ENCODE measurements at regions not wholly inside any gene's neighbourhood (a gene's known extent, or its start where the extent isn't known, plus 50 kb on each side); places are given as distances from the start of the nearest gene placed in this dataset.

- DNase-seq, result no peak
These were observed 584.5 kb downstream of the TLE4 start for GRCh38 chr9:80156262-80156661.

- no peak for DNase-seq
These were observed 576.1 kb downstream of the TLE4 start for GRCh38 chr9:80147866-80148265.

- DNase-seq, result no peak
These were observed 574.7 kb downstream of the TLE4 start for GRCh38 chr9:80146466-80146865.

GRCh38 chr9:80144856-80145255, 573.1 kb downstream of the TLE4 start:
- no peak for DNase-seq

- no peak for DNase-seq
These were observed 572.6 kb downstream of the TLE4 start for GRCh38 chr9:80144406-80144805.

- DNase-seq, result no peak
These were observed 572.1 kb downstream of the TLE4 start for GRCh38 chr9:80143899-80144298.

GRCh38 chr9:80134487-80134886, 562.7 kb downstream of the TLE4 start:
- no peak for DNase-seq

- DNase-seq, result no peak
These were observed 559.9 kb downstream of the TLE4 start for GRCh38 chr9:80131627-80132026.

GRCh38 chr9:80127920-80128319, 556.2 kb downstream of the TLE4 start:
- no peak for DNase-seq

- DNase-seq, result no peak
These were observed 554.0 kb downstream of the TLE4 start for GRCh38 chr9:80125731-80126264.

- no peak for DNase-seq
These were observed 545.3 kb downstream of the TLE4 start for GRCh38 chr9:80117031-80117430.

- no peak for DNase-seq
These were observed 542.5 kb downstream of the TLE4 start for GRCh38 chr9:80114241-80114640.

GRCh38 chr9:80107931-80108660, 536.3 kb downstream of the TLE4 start:
- no peak for DNase-seq

- no peak for DNase-seq
These were observed 525.7 kb downstream of the TLE4 start for GRCh38 chr9:80097476-80097875.

- no peak for DNase-seq
These were observed 522.5 kb downstream of the TLE4 start for GRCh38 chr9:80094176-80094771.

- DNase-seq, result no peak
These were observed 521.9 kb downstream of the TLE4 start for GRCh38 chr9:80093695-80094094.

- no peak for DNase-seq
These were observed 519.8 kb downstream of the TLE4 start for GRCh38 chr9:80091526-80091925.

GRCh38 chr9:80090317-80090716, 518.6 kb downstream of the TLE4 start:
- no peak for DNase-seq

GRCh38 chr9:80086822-80087345, 515.1 kb downstream of the TLE4 start:
- DNase-seq, result no peak

- DNase-seq, result no peak
These were observed 514.6 kb downstream of the TLE4 start for GRCh38 chr9:80086386-80086785.

GRCh38 chr9:80085668-80086067, 513.9 kb downstream of the TLE4 start:
- DNase-seq, result no peak

- no peak for DNase-seq
These were observed 510.4 kb downstream of the TLE4 start for GRCh38 chr9:80082213-80082612.

- no peak for DNase-seq
These were observed 507.1 kb downstream of the TLE4 start for GRCh38 chr9:80078826-80079225.
